Right lobe of liver (tissue), 4 donors: ENCODE measurements at regions not wholly inside any gene's neighbourhood (a gene's known extent, or its start where the extent isn't known, plus 50 kb on each side); places are given as distances from the start of the nearest gene placed in this dataset.

ENCODE experiments used
- CTCF ChIP-seq, 4 donors: fragments of 200-600 bp in 3 of 4; fragments of 450-650 bp in 1 of 4; IDR thresholded peaks; one replicate each; pipeline versions ENCODE4 v1.5.1 to v1.8.0; 2016 to 2022; ENCODE audit warnings: antibody characterized with exemption in 4 of 4, mild to moderate bottlenecking in 2 of 4
- POLR2A ChIP-seq: fragments of 450-650 bp; IDR thresholded peaks from one replicate; pipeline ENCODE4 v1.6.1; 2017; ENCODE audit warnings: antibody characterized with exemption, mild to moderate bottlenecking
- donor health status: DM: no; HTN: no; CAD: no.
- donor health status: DM: no; HTN: no; CAD: no.
- donor health status: DM: no; HTN: yes; CAD: no.

- no peak for TF ChIP-seq CTCF (IDR thresholded peaks at IDR 0.05)
- no peak for TF ChIP-seq POLR2A
These were observed 225.9 kb upstream of the XYLT1 start for GRCh38 chr16:17696616-17697015.
